ENCODE measurements at regions not wholly inside any gene's neighbourhood (a gene's known extent, or its start where the extent isn't known, plus 50 kb on each side); places are given as distances from the start of the nearest gene placed in this dataset.

- no peak overlapping the region for H3K4me3 Mint-ChIP-seq
- H3K36me3 Mint-ChIP-seq = no peaks in the 10 kb centered on the region
- ATAC-seq (no peak), DNase-seq (ENCODE audit: low spot score) (no peak)
- H3K27ac Mint-ChIP-seq = no peak overlapping the region
- TF ChIP-seq ATF6 (CRISPR knock-in tag; IDR thresholded peaks at IDR 0.05) = no peak
- TF ChIP-seq FOXK1 (CRISPR knock-in tag; IDR thresholded peaks at IDR 0.05) = no peak
- no peak for TF ChIP-seq GABPB1 (CRISPR knock-in tag; IDR thresholded peaks at IDR 0.05)
- TF ChIP-seq IRF1 (CRISPR knock-in tag; IDR thresholded peaks at IDR 0.05) = no peak
- no peak for TF ChIP-seq ZNF121 (CRISPR knock-in tag; IDR thresholded peaks at IDR 0.05)
- no peak for TF ChIP-seq MAX (CRISPR knock-in tag; IDR thresholded peaks at IDR 0.05)
- no peak for TF ChIP-seq JUN (CRISPR knock-in tag; IDR thresholded peaks at IDR 0.05)
- no peaks in the 10 kb centered on the region for H3K27me3 Mint-ChIP-seq (ENCODE audit: low read depth)
- ChIA-PET POLR2A (no interaction called here), CTCF (no interaction called here)
- H3K9me3 Mint-ChIP-seq = no peaks in the 10 kb centered on the region
- no peaks in the 10 kb centered on the region for H3K4me1 Mint-ChIP-seq
Measured at GRCh38 chr13:62168891-62169290, 753.2 kb upstream of the PCDH20 start.

DNA sequence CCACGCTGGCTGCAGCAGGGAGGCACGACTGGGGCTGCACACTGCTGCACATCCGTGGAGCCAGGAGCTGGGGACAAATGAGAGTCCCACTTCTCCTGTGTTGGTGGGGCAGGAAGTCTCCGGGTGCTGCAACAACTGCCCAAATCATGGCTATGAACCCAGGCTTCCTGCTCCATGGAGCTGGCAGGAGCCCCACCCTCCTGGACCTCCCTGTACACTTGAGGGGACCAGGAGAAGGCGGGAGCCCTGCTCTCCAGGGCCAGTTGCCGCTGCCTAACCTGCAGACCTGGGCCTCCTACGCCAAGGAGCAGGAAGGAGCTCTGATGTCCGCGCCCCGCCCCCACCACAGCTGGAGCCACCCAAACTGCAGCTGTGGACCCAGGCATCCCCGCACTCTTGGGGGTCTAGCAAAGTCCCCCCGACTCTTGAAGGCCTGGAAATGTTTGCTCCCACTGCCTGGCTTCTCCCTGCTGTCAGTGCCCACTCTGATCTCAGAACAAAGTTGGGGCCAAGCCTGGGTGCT is 752.1 kb upstream of the PCDH20 start:
- H3K4me3 Mint-ChIP-seq = no peak overlapping the region
- H3K4me1 Mint-ChIP-seq = no peaks in the 10 kb centered on the region
- no peak for ATAC-seq
- no peaks in the 10 kb centered on the region for H3K36me3 Mint-ChIP-seq
- ChIA-PET POLR2A (no interaction called here), CTCF (no interaction called here)
- TF ChIP-seq NR1H2 (CRISPR knock-in tag; IDR thresholded peaks at IDR 0.05) (no peak), CBFB (CRISPR knock-in tag; IDR thresholded peaks at IDR 0.05; ENCODE audit: low read depth) (no peak), ZNF396 (CRISPR knock-in tag; IDR thresholded peaks at IDR 0.05; ENCODE audit: borderline replicate concordance) (no peak), ZNF263 (CRISPR knock-in tag; IDR thresholded peaks at IDR 0.05; ENCODE audit: low read depth) (no peak), TEAD4 (CRISPR knock-in tag; IDR thresholded peaks at IDR 0.05) (no peak), SMAD4 (CRISPR knock-in tag; IDR thresholded peaks at IDR 0.05) (no peak), ZNF416 (CRISPR knock-in tag; IDR thresholded peaks at IDR 0.05) (no peak), ZBTB21 (CRISPR knock-in tag; IDR thresholded peaks at IDR 0.05; ENCODE audit: borderline replicate concordance) (no peak), ZNF317 (CRISPR knock-in tag; IDR thresholded peaks at IDR 0.05; ENCODE audit: borderline replicate concordance, low read depth) (no peak)
- TF ChIP-seq, protein P1, sequence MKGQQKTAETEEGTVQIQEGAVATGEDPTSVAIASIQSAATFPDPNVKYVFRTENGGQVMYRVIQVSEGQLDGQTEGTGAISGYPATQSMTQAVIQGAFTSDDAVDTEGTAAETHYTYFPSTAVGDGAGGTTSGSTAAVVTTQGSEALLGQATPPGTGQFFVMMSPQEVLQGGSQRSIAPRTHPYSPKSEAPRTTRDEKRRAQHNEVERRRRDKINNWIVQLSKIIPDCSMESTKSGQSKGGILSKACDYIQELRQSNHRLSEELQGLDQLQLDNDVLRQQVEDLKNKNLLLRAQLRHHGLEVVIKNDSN (CRISPR knock-in tag; IDR thresholded peaks at IDR 0.05) = no peak
- no peak overlapping the region for H3K27ac Mint-ChIP-seq
- no peak for DNase-seq (ENCODE audit: low spot score)
- H3K27me3 Mint-ChIP-seq (ENCODE audit: low read depth) = no peaks in the 10 kb centered on the region
- H3K9me3 Mint-ChIP-seq = peaks cover 8% of the 10 kb centered on the region

GRCh38 chr13:62162860-62163259 is 747.2 kb upstream of the PCDH20 start:
- DNase-seq (ENCODE audit: low spot score) (no peak), ATAC-seq (no peak)
- ChIA-PET CTCF (no interaction called here), POLR2A (no interaction called here)
- Mint-ChIP-seq H3K27ac (no peak overlapping the region), H3K4me3 (no peak overlapping the region), H3K9me3 (peaks cover 11% of the 10 kb centered on the region), H3K36me3 (no peaks in the 10 kb centered on the region), H3K27me3 (ENCODE audit: low read depth) (no peaks in the 10 kb centered on the region), H3K4me1 (no peaks in the 10 kb centered on the region)
- TF ChIP-seq, protein P2, sequence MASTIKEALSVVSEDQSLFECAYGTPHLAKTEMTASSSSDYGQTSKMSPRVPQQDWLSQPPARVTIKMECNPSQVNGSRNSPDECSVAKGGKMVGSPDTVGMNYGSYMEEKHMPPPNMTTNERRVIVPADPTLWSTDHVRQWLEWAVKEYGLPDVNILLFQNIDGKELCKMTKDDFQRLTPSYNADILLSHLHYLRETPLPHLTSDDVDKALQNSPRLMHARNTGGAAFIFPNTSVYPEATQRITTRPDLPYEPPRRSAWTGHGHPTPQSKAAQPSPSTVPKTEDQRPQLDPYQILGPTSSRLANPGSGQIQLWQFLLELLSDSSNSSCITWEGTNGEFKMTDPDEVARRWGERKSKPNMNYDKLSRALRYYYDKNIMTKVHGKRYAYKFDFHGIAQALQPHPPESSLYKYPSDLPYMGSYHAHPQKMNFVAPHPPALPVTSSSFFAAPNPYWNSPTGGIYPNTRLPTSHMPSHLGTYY (CRISPR knock-in tag; IDR thresholded peaks at IDR 0.05) = no peak
- TF ChIP-seq EMX1 (CRISPR knock-in tag; IDR thresholded peaks at IDR 0.05) = no peak
- TF ChIP-seq MLX (CRISPR knock-in tag; IDR thresholded peaks at IDR 0.05) = no peak
- TF ChIP-seq, protein P3, sequence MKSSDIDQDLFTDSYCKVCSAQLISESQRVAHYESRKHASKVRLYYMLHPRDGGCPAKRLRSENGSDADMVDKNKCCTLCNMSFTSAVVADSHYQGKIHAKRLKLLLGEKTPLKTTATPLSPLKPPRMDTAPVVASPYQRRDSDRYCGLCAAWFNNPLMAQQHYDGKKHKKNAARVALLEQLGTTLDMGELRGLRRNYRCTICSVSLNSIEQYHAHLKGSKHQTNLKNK (CRISPR knock-in tag; IDR thresholded peaks at IDR 0.05) = no peak
- no peak for TF ChIP-seq ZNF219 (CRISPR knock-in tag; IDR thresholded peaks at IDR 0.05; ENCODE audit: borderline replicate concordance)
- TF ChIP-seq ZNF263 (CRISPR knock-in tag; IDR thresholded peaks at IDR 0.05; ENCODE audit: low read depth) = no peak
- TF ChIP-seq, protein P4, sequence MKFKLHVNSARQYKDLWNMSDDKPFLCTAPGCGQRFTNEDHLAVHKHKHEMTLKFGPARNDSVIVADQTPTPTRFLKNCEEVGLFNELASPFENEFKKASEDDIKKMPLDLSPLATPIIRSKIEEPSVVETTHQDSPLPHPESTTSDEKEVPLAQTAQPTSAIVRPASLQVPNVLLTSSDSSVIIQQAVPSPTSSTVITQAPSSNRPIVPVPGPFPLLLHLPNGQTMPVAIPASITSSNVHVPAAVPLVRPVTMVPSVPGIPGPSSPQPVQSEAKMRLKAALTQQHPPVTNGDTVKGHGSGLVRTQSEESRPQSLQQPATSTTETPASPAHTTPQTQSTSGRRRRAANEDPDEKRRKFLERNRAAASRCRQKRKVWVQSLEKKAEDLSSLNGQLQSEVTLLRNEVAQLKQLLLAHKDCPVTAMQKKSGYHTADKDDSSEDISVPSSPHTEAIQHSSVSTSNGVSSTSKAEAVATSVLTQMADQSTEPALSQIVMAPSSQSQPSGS (CRISPR knock-in tag; IDR thresholded peaks at IDR 0.05; ENCODE audit: borderline replicate concordance, low read depth) = no peak
- TF ChIP-seq ZNF317 (CRISPR knock-in tag; IDR thresholded peaks at IDR 0.05; ENCODE audit: borderline replicate concordance, low read depth) = no peak
- no peak for TF ChIP-seq HMGA2 (CRISPR knock-in tag; IDR thresholded peaks at IDR 0.05)
- TF ChIP-seq IRF2 (CRISPR knock-in tag; IDR thresholded peaks at IDR 0.05; ENCODE audit: borderline replicate concordance, low read depth) = no peak
